H1 (cell line): ENCODE measurements at regions not wholly inside any gene's neighbourhood (a gene's known extent, or its start where the extent isn't known, plus 50 kb on each side); places are given as distances from the start of the nearest gene placed in this dataset.

Experiments used
- CTCF ChIA-PET: fragments of 300-600 bp; sonication (Branson Sonifier 250); formaldehyde crosslinking; loops from one replicate; lab custom pipeline; 2021; ENCODE audit not compliant: partially characterized antibody; lab: Charles Lee
- POLR2A ChIA-PET: fragments of 300-600 bp; sonication (Branson Sonifier 250); formaldehyde crosslinking; loops from one replicate; lab custom pipeline; 2021; ENCODE audit warnings: inconsistent platforms; ENCODE audit not compliant: partially characterized antibody; lab: Charles Lee
- DNase-seq, 2 experiments: peaks; one replicate each; pipeline versions ENCODE4 v3.0.0 to v3.0.0-alpha.2; 2010 to 2022; ENCODE audit warnings: low spot score in 2 of 2, low read depth in 1 of 2, mixed read lengths in 1 of 2
- FAIRE-seq: peaks from 2 replicates; lab custom pipeline; 2011; peaks lifted over from hg19 to GRCh38; lab: Jason Lieb, UNC
- H2AFZ ChIP-seq: 2 replicates; pipeline ENCODE4 v1.8.1; 2012; ENCODE audit warnings: low read length, inconsistent platforms
- H2AK5ac ChIP-seq: 2 replicates; pipeline ENCODE4 v1.6.1; 2013; ENCODE audit warnings: low read depth, low read length
- H2BK120ac ChIP-seq: replicated peaks from 2 replicates; pipeline ENCODE3; 2013; ENCODE audit warnings: low read depth, low read length, inconsistent platforms
- H2BK12ac ChIP-seq: 2 replicates; pipeline ENCODE4 v1.6.1; 2013; ENCODE audit warnings: low read depth, low read length
- H2BK15ac ChIP-seq: 2 replicates; pipeline ENCODE4 v1.6.1; 2013; ENCODE audit warnings: low read length
- H2BK20ac ChIP-seq: 2 replicates; pipeline ENCODE4 v1.6.1; 2013; ENCODE audit warnings: low read length
- H2BK5ac ChIP-seq: 2 replicates; pipeline ENCODE4 v1.6.1; 2013; ENCODE audit warnings: low read depth, low read length
- H3K14ac ChIP-seq: 2 replicates; pipeline ENCODE4 v1.6.1; 2013; ENCODE audit warnings: inconsistent platforms; ENCODE audit not compliant: insufficient read length
- H3K18ac ChIP-seq: 2 replicates; pipeline ENCODE4 v1.6.1; 2013; ENCODE audit warnings: low read length; ENCODE audit errors: extremely low read depth
- H3K23ac ChIP-seq: 2 replicates; pipeline ENCODE4 v1.6.1; 2013; ENCODE audit warnings: inconsistent platforms; ENCODE audit not compliant: insufficient read length
- H3K23me2 ChIP-seq: 2 replicates; pipeline ENCODE4 v1.6.1; 2013; ENCODE audit warnings: low read depth, low read length
- H3K27ac ChIP-seq: 2 replicates; pipeline ENCODE4 v1.6.1; 2011; ENCODE audit warnings: low read depth, low read length, inconsistent platforms
- H3K27me3 ChIP-seq, 4 experiments: replicated peaks in 1 of 4; 1 replicate in 1 of 4; 2 replicates in 3 of 4; pipeline versions ENCODE4 v1.6.1 to v1.8.1; 2011 to 2013; ENCODE audit warnings: low read length in 3 of 4, mild to moderate bottlenecking in 3 of 4, inconsistent platforms in 2 of 4, mixed read lengths in 2 of 4, moderate library complexity in 1 of 4; ENCODE audit not compliant: control insufficient read depth in 3 of 4, insufficient read depth in 3 of 4; ENCODE audit errors: extremely low read depth in 1 of 4
- H3K36me3 ChIP-seq, 4 experiments: 2 replicates each; pipeline versions ENCODE4 v1.6.1 to v1.8.1; 2011 to 2013; ENCODE audit warnings: mild to moderate bottlenecking in 4 of 4, low read length in 3 of 4, moderate library complexity in 2 of 4, control low read depth in 1 of 4, inconsistent platforms in 1 of 4; ENCODE audit not compliant: insufficient read depth in 4 of 4, control insufficient read depth in 2 of 4
- H3K4ac ChIP-seq: replicated peaks from 2 replicates; pipeline ENCODE3; 2013; ENCODE audit warnings: low read length, low read depth, mixed read lengths, inconsistent platforms; ENCODE audit not compliant: insufficient read length
- H3K4me1 ChIP-seq, 4 experiments: replicated peaks in 1 of 4; 1 replicate in 1 of 4; 2 replicates in 3 of 4; pipeline versions ENCODE4 v1.6.1 to v1.8.1; 2011 to 2013; ENCODE audit warnings: low read length in 3 of 4, inconsistent platforms in 2 of 4, mixed read lengths in 1 of 4; ENCODE audit not compliant: insufficient read depth in 4 of 4, control insufficient read depth in 3 of 4
- H3K4me2 ChIP-seq, 2 experiments: 2 replicates each; pipeline versions ENCODE4 v1.6.1 to v1.8.1; 2011 to 2013; ENCODE audit warnings: low read depth in 2 of 2, low read length in 2 of 2, control low read depth in 1 of 2, inconsistent platforms in 1 of 2, mild to moderate bottlenecking in 1 of 2; ENCODE audit not compliant: insufficient read depth in 1 of 2
- H3K4me3 ChIP-seq, 4 experiments: fragments of 200-600, 300-600 bp in 1 of 4; sonication (generic), shearing (Covaris generic), sonication (Bioruptor Twin) in 1 of 4; 2 replicates each; pipeline versions ENCODE4 v1.5.1 to v1.8.1; 2011 to 2016; ENCODE audit warnings: low read length in 4 of 4, low read depth in 3 of 4, control low read depth in 2 of 4, inconsistent platforms in 2 of 4, mild to moderate bottlenecking in 2 of 4, mixed read lengths in 1 of 4, moderate library complexity in 1 of 4; ENCODE audit not compliant: insufficient read depth in 2 of 4; ENCODE audit errors: extremely low read depth in 1 of 4
- H3K56ac ChIP-seq: replicated peaks from 2 replicates; pipeline ENCODE3; 2013; ENCODE audit warnings: low read depth, mild to moderate bottlenecking, mixed read lengths, low read length, inconsistent platforms; ENCODE audit not compliant: insufficient read length
- H3K79me1 ChIP-seq: 2 replicates; pipeline ENCODE4 v1.6.1; 2013; ENCODE audit warnings: low read depth, low read length, control low read depth
- H3K79me2 ChIP-seq, 2 experiments: 2 replicates each; pipeline versions ENCODE4 v1.6.1 to v1.8.1; 2012 to 2013; ENCODE audit warnings: low read length in 2 of 2, mild to moderate bottlenecking in 2 of 2, inconsistent platforms in 1 of 2; ENCODE audit not compliant: insufficient read depth in 2 of 2, control insufficient read depth in 1 of 2
- H3K9ac ChIP-seq, 4 experiments: replicated peaks in 1 of 4; 1 replicate in 1 of 4; 2 replicates in 3 of 4; pipeline versions ENCODE4 v1.6.1 to v1.8.1; 2011 to 2013; ENCODE audit warnings: low read depth in 3 of 4, low read length in 3 of 4, control low read depth in 2 of 4, mild to moderate bottlenecking in 2 of 4, moderate library complexity in 2 of 4, inconsistent platforms in 1 of 4; ENCODE audit errors: extremely low read depth in 1 of 4
- H3K9me3 ChIP-seq, 2 experiments: 2 replicates each; pipeline versions ENCODE4 v1.6.1 to v1.8.1; 2012 to 2013; ENCODE audit warnings: mild to moderate bottlenecking in 2 of 2, moderate library complexity in 2 of 2, control low read depth in 1 of 2, inconsistent platforms in 1 of 2, low read depth in 1 of 2, low read length in 1 of 2, mixed read lengths in 1 of 2; ENCODE audit not compliant: insufficient read depth in 2 of 2
- H4K20me1 ChIP-seq, 2 experiments: replicated peaks in 1 of 2; 2 replicates each; pipeline versions ENCODE3 to v1.8.1; 2011 to 2013; ENCODE audit warnings: inconsistent platforms in 2 of 2, low read length in 2 of 2, mild to moderate bottlenecking in 1 of 2; ENCODE audit not compliant: insufficient read depth in 2 of 2, control insufficient read depth in 1 of 2
- H4K5ac ChIP-seq: 2 replicates; pipeline ENCODE4 v1.6.1; 2013; ENCODE audit warnings: low read length, low read depth, mixed read lengths, inconsistent platforms; ENCODE audit not compliant: insufficient read length
- H4K8ac ChIP-seq: 2 replicates; pipeline ENCODE4 v1.8.0; 2013; ENCODE audit warnings: mild to moderate bottlenecking, moderate library complexity, low read length, inconsistent platforms; ENCODE audit not compliant: insufficient read depth; ENCODE audit errors: extremely low read depth
- H4K91ac ChIP-seq: replicated peaks from 2 replicates; pipeline ENCODE3; 2013; ENCODE audit warnings: low read length, mixed read lengths, inconsistent platforms; ENCODE audit not compliant: insufficient read length
- BACH1 ChIP-seq: IDR thresholded peaks from 2 replicates; pipeline ENCODE4 v1.6.1; 2012; ENCODE audit warnings: low read length, improper control_type of control experiment
- BCL11A ChIP-seq, 2 experiments: IDR thresholded peaks; one replicate each; pipeline ENCODE4 v1.6.1; 2011; ENCODE audit warnings: low read depth in 2 of 2, low read length in 2 of 2, mild to moderate bottlenecking in 2 of 2
- BRCA1 ChIP-seq: IDR thresholded peaks from 2 replicates; pipeline ENCODE4 v1.6.1; 2012; ENCODE audit warnings: low read depth, low read length, improper control_type of control experiment
- FOSL1 ChIP-seq: IDR thresholded peaks from 2 replicates; pipeline ENCODE4 v1.6.1; 2011; ENCODE audit warnings: mild to moderate bottlenecking, low read depth, low read length, moderate library complexity; ENCODE audit not compliant: insufficient read depth
- MAFK ChIP-seq: IDR thresholded peaks from 2 replicates; pipeline ENCODE4 v1.6.1; 2012; ENCODE audit warnings: low read depth, mild to moderate bottlenecking, improper control_type of control experiment, low read length
- PHF8 ChIP-seq: fragments of 200-600 bp; sonication (generic); conservative IDR thresholded peaks from 2 replicates; pipeline ENCODE4 v1.7.1; 2012; ENCODE audit warnings: low read depth, mild to moderate bottlenecking, inconsistent platforms, low read length, moderate library complexity
- POU5F1 ChIP-seq: IDR thresholded peaks from 2 replicates; pipeline ENCODE4 v1.6.1; 2011; ENCODE audit warnings: low read depth, mild to moderate bottlenecking, low read length, moderate library complexity
- RAD21 ChIP-seq, 2 experiments: IDR thresholded peaks in 1 of 2; conservative IDR thresholded peaks in 1 of 2; 2 replicates each; pipeline ENCODE4 v1.6.1; 2011; ENCODE audit warnings: low read depth in 2 of 2, low read length in 2 of 2, improper control_type of control experiment in 1 of 2, inconsistent platforms in 1 of 2, mild to moderate bottlenecking in 1 of 2, moderate library complexity in 1 of 2
- YY1 ChIP-seq: IDR thresholded peaks from 2 replicates; pipeline ENCODE4 v1.6.1; 2011; ENCODE audit warnings: low read depth, mild to moderate bottlenecking, low read length
- WGBS, 2 experiments: shearing (Covaris generic) in 1 of 2; methylation state at CpG; one replicate each; pipeline versions ENCODE4 v1.1.6 to v1.1.7; 2013 to 2015; ENCODE audit warnings: low lambda C conversion rate in 2 of 2, mixed read lengths in 2 of 2, inconsistent platforms in 1 of 2, low coverage in 1 of 2, missing lambda C conversion rate in 1 of 2; ENCODE audit not compliant: insufficient replicate concordance in 2 of 2, insufficient coverage in 1 of 2, insufficient read length in 1 of 2; ENCODE audit errors: extremely low coverage in 1 of 2, missing lambda C conversion rate in 1 of 2; 5-methylcytosine and 5-hydroxymethylcytosine counted together

- POLR2A ChIA-PET, result interaction anchor here (1.1 kb wide), 1 partner anchor 9 kb away, joined by 5 read pairs; no protein-coding TSS in a partner anchor
- no peak for FAIRE-seq
These were observed 261.8 kb downstream of the DLEU7 start for GRCh38 chr13:50581586-50582196.

More at GRCh38 chr13:50581586-50582196, 261.8 kb downstream of the DLEU7 start:
- Histone ChIP-seq H2AK5ac (no peak overlapping the region), H2BK5ac (no peak overlapping the region), H3K4me3 (no peak overlapping the region), H3K79me2 (no peaks in the 10 kb centered on the region), H3K79me1 (no peaks in the 10 kb centered on the region), H3K18ac (no peak overlapping the region), H3K27me3 (no peaks in the 10 kb centered on the region; a peak in 1 of 7 replicates), H3K27ac (no peak overlapping the region), H3K23me2 (no peaks in the 10 kb centered on the region), H3K56ac (no peak overlapping the region), H3K4me2 (no peak overlapping the region), H3K9me3 (no peaks in the 10 kb centered on the region), H3K4me1 (peaks cover 0 to 5% (median 0%) of the 10 kb centered on the region in 4 experiments; a peak in 2 of 7 replicates), H2AFZ (no peak overlapping the region), H2BK15ac (no peak overlapping the region), H4K5ac (no peak overlapping the region), H3K9ac (no peak overlapping the region), H3K4ac (no peak overlapping the region), H3K14ac (no peak overlapping the region), H2BK120ac (no peak overlapping the region), H4K91ac (no peak overlapping the region), H4K8ac (no peak overlapping the region), H3K36me3 (no peaks in the 10 kb centered on the region), H2BK20ac (no peak overlapping the region), H3K23ac (no peak overlapping the region), H2BK12ac (no peak overlapping the region), H4K20me1 (no peaks in the 10 kb centered on the region)
- WGBS, 2 experiments, result 92% methylated on average over 1 of the region's 1 CpG; no CpG with 5 or more reads in 1 of the 2 experiments
- no peak for DNase-seq
- CTCF ChIA-PET, result interaction anchor here (1.5 kb wide), 1 partner anchor 10 kb away, joined by 4 read pairs; no protein-coding TSS in a partner anchor
- TF ChIP-seq YY1 (no peak), POU5F1 (no peak), BACH1 (no peak), FOSL1 (no peak), BRCA1 (no peak), PHF8 (no peak), BCL11A (IDR thresholded peaks at IDR 0.05; ENCODE audit: low read depth in 2 of 2, low read length in 2 of 2) (no peak), MAFK (no peak), RAD21 (IDR thresholded peaks at IDR 0.05 in 1 of 2, conservative IDR thresholded peaks at IDR 0.05 in 1 of 2; ENCODE audit: low read depth in 2 of 2, low read length in 2 of 2) (no peak)
